CD14-positive monocyte (primary cell): ENCODE measurements at regions not wholly inside any gene's neighbourhood (a gene's known extent, or its start where the extent isn't known, plus 50 kb on each side); places are given as distances from the start of the nearest gene placed in this dataset.

ENCODE experiments used
- DNase-seq, 3 donors: peaks; one replicate each; pipeline ENCODE4 v3.0.0-alpha.2; 2011 to 2022
- H2AFZ ChIP-seq: 2 replicates; pipeline ENCODE4 v1.6.0; 2012; ENCODE audit warnings: mild to moderate bottlenecking, low read depth, low read length, inconsistent platforms; ENCODE audit not compliant: insufficient read depth, poor library complexity, severe bottlenecking
- H3K27ac ChIP-seq, 2 donors: 1 replicate in 1 of 2; 2 replicates in 1 of 2; pipeline ENCODE4 v1.5.1; 2012 to 2013; ENCODE audit warnings: low read length in 2 of 2, control low read depth in 1 of 2, inconsistent platforms in 1 of 2, low read depth in 1 of 2, mild to moderate bottlenecking in 1 of 2
- H3K27me3 ChIP-seq, 2 donors: one replicate each; pipeline versions ENCODE4 v1.6.0 to v1.6.1; 2011 to 2013; ENCODE audit warnings: low read length in 2 of 2; ENCODE audit not compliant: control insufficient read depth in 2 of 2, insufficient read depth in 2 of 2
- H3K36me3 ChIP-seq, 2 donors: replicated peaks in 1 of 2; 1 replicate in 1 of 2; 2 replicates in 1 of 2; pipeline versions ENCODE4 v1.5.1 to v1.6.1; 2012 to 2013; ENCODE audit warnings: low read length in 2 of 2, control low read depth in 1 of 2, inconsistent platforms in 1 of 2, mild to moderate bottlenecking in 1 of 2; ENCODE audit not compliant: insufficient read depth in 2 of 2, control insufficient read depth in 1 of 2
- H3K4me1 ChIP-seq, 2 donors: 1 replicate in 1 of 2; 2 replicates in 1 of 2; pipeline versions ENCODE4 v1.5.1 to v1.6.1; 2012 to 2013; ENCODE audit warnings: low read length in 2 of 2, control low read depth in 1 of 2, inconsistent platforms in 1 of 2, mild to moderate bottlenecking in 1 of 2, moderate library complexity in 1 of 2; ENCODE audit not compliant: insufficient read depth in 2 of 2, control insufficient read depth in 1 of 2
- H3K4me2 ChIP-seq: replicated peaks from 2 replicates; pipeline ENCODE3; 2012; ENCODE audit warnings: low read length, moderate library complexity, mild to moderate bottlenecking; ENCODE audit not compliant: poor library complexity, severe bottlenecking; ENCODE audit errors: extremely low read depth
- H3K4me3 ChIP-seq, 3 experiments: fragments of 200-600 bp in 1 of 3; sonication (generic) in 1 of 3; replicated peaks in 1 of 3; 1 replicate in 2 of 3; 2 replicates in 1 of 3; pipeline ENCODE4 v1.5.1; 2011 to 2013; ENCODE audit warnings: low read length in 3 of 3, mild to moderate bottlenecking in 3 of 3, control low read depth in 2 of 3, low read depth in 2 of 3, inconsistent platforms in 1 of 3, moderate library complexity in 1 of 3
- H3K79me2 ChIP-seq: 2 replicates; pipeline ENCODE4 v1.6.0; 2012; ENCODE audit warnings: mild to moderate bottlenecking, control low read depth, inconsistent platforms, low read length, moderate library complexity; ENCODE audit not compliant: insufficient read depth
- H3K9ac ChIP-seq: 2 replicates; pipeline ENCODE4 v1.6.0; 2017; ENCODE audit warnings: low read length, mild to moderate bottlenecking; ENCODE audit not compliant: insufficient read depth, poor library complexity, severe bottlenecking
- H3K9me3 ChIP-seq, 2 donors: replicated peaks in 1 of 2; 1 replicate in 1 of 2; 2 replicates in 1 of 2; pipeline versions ENCODE4 v1.5.1 to v1.6.1; 2012 to 2013; ENCODE audit warnings: low read length in 2 of 2, control low read depth in 1 of 2; ENCODE audit not compliant: control insufficient read depth in 1 of 2, insufficient read depth in 1 of 2
- H4K20me1 ChIP-seq: 2 replicates; pipeline ENCODE4 v1.6.0; 2012; ENCODE audit warnings: mild to moderate bottlenecking, low read length, control low read depth, moderate library complexity; ENCODE audit not compliant: insufficient read depth
- H3K27ac Mint-ChIP-seq, 7 donors: one replicate each; pipeline ENCODE4 v1.8.0; 2020; ENCODE audit warnings: mild to moderate bottlenecking in 7 of 7, mixed read lengths in 7 of 7, moderate library complexity in 6 of 7, inconsistent platforms in 2 of 7
- H3K27me3 Mint-ChIP-seq, 3 donors: one replicate each; pipeline ENCODE4 v1.8.0; 2021 to 2022; ENCODE audit warnings: low read depth in 3 of 3, mild to moderate bottlenecking in 3 of 3, mixed read lengths in 3 of 3, moderate library complexity in 3 of 3, inconsistent platforms in 1 of 3
- H3K36me3 Mint-ChIP-seq, 2 donors: one replicate each; pipeline ENCODE4 v1.8.0; 2020; ENCODE audit warnings: mixed read lengths in 2 of 2, inconsistent platforms in 1 of 2, mild to moderate bottlenecking in 1 of 2
- H3K4me1 Mint-ChIP-seq: one replicate; pipeline ENCODE4 v1.8.0; 2020; ENCODE audit warnings: mild to moderate bottlenecking, mixed read lengths
- H3K4me3 Mint-ChIP-seq, 2 donors: one replicate each; pipeline ENCODE4 v1.8.0; 2020; ENCODE audit warnings: mild to moderate bottlenecking in 2 of 2, mixed read lengths in 2 of 2, moderate library complexity in 1 of 2
- H3K9me3 Mint-ChIP-seq, 7 donors: one replicate each; pipeline ENCODE4 v1.8.0; 2020 to 2022; ENCODE audit warnings: mixed read lengths in 7 of 7, mild to moderate bottlenecking in 6 of 7, moderate library complexity in 6 of 7, inconsistent platforms in 2 of 7
- CTCF ChIP-seq: fragments of 200-600 bp; IDR thresholded peaks from one replicate; pipeline ENCODE4 v1.8.0; 2022; ENCODE audit warnings: antibody characterized with exemption, mild to moderate bottlenecking
- WGBS: methylation state at CpG from one replicate; pipeline ENCODE4 v1.1.5; 2013; ENCODE audit warnings: missing lambda C conversion rate; ENCODE audit not compliant: insufficient coverage; 5-methylcytosine and 5-hydroxymethylcytosine counted together
- intact Hi-C, 2 donors: fragments of 100-400 bp; cut with micrococcal nuclease; formaldehyde crosslinking; loops; one replicate each; pipeline versions ENCODE4 v1.15.0 to v1.15.1; 2023

DNA sequence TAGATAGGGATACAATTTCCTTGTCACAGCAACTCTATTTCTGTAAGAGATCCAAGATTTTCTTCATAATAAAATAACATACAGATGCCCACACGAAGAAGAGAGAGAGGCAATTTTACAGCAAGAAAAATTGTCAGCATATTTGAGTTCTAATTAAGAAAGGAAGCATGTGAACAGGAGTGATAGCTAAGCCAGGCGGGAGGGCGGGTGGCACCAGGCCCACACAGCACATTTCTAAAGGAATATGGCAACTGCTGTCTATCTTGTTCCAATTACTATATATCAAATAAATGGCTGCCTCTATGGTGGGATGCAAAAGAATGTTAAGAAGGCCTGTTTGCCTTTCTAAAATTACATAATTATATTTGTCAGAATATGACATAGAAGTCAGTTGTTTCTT lies 248.3 kb upstream of the DOK6 start:
- H3K4me3 ChIP-seq: no peak overlapping the region
- DNase-seq: no peak
- H3K36me3 Mint-ChIP-seq: no peaks in the 10 kb centered on the region
- no peaks in the 10 kb centered on the region for H3K27me3 ChIP-seq
- H3K79me2 ChIP-seq: no peaks in the 10 kb centered on the region
- no peaks in the 10 kb centered on the region for H3K4me1 Mint-ChIP-seq
- H3K36me3 ChIP-seq: no peaks in the 10 kb centered on the region
- TF ChIP-seq CTCF: no peak
- H3K9me3 Mint-ChIP-seq: peaks cover 0 to 7% (median 2%) of the 10 kb centered on the region in 7 donors
- no peak overlapping the region for H3K4me2 ChIP-seq
- H3K27ac Mint-ChIP-seq: no peak overlapping the region
- no CpG with 5 or more reads among the region's 3 CpGs for WGBS
- H3K4me3 Mint-ChIP-seq: no peak overlapping the region
- peaks cover 0 to 3% of the 10 kb centered on the region in 2 donors for H3K9me3 ChIP-seq
- H3K27me3 Mint-ChIP-seq: peaks cover 0 to 1% (median 0%) of the 10 kb centered on the region in 3 donors
- no peak overlapping the region for H2AFZ ChIP-seq
- H3K4me1 ChIP-seq: no peaks in the 10 kb centered on the region
- H3K9ac ChIP-seq: no peak overlapping the region
- intact Hi-C loops: no loop called here
- H3K27ac ChIP-seq: no peak overlapping the region
- H4K20me1 ChIP-seq: no peaks in the 10 kb centered on the region

DNA sequence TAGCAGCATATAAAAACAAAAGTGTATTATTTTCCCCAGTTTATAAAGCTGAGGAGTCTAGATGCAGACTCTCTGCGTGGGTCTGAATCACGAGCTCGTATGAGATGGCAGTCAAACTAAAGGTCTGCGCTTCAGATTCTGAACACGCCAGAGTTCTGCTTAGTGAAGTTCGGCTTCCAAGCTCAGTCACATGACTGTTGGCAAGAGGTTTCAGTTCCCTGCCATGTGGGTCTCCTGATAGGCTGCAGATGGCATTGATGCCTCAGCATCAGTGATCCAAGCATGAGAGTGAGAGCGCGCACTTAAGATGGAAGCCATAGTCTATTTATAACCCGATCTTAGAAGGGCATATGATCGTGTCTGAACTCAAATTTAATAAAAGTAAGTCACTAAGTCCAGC lies 242.8 kb upstream of the DOK6 start:
- no peaks in the 10 kb centered on the region for H3K27me3 ChIP-seq
- Mint-ChIP-seq H3K9me3 (peaks cover 0 to 9% (median 2%) of the 10 kb centered on the region in 7 donors), H3K4me3 (no peak overlapping the region), H3K27ac (no peak overlapping the region), H3K4me1 (no peaks in the 10 kb centered on the region), H3K27me3 (no peaks in the 10 kb centered on the region), H3K36me3 (no peaks in the 10 kb centered on the region)
- H3K79me2 ChIP-seq: no peaks in the 10 kb centered on the region
- no peak overlapping the region for H3K4me2 ChIP-seq
- H3K9ac ChIP-seq: no peak overlapping the region
- no peak overlapping the region for H3K4me3 ChIP-seq
- no peak overlapping the region for H2AFZ ChIP-seq
- no peaks in the 10 kb centered on the region for H4K20me1 ChIP-seq
- peaks cover 0 to 6% of the 10 kb centered on the region in 2 donors for H3K9me3 ChIP-seq
- DNase-seq: no peak
- intact Hi-C loops: no loop called here
- H3K4me1 ChIP-seq: no peaks in the 10 kb centered on the region
- H3K36me3 ChIP-seq: no peaks in the 10 kb centered on the region
- WGBS: 95% methylated on average over 6 of the region's 10 CpGs
- no peak overlapping the region for H3K27ac ChIP-seq
- no peak for TF ChIP-seq CTCF
